ENCODE measurements at regions not wholly inside any gene's neighbourhood (a gene's known extent, or its start where the extent isn't known, plus 50 kb on each side); places are given as distances from the start of the nearest gene placed in this dataset.

DNA sequence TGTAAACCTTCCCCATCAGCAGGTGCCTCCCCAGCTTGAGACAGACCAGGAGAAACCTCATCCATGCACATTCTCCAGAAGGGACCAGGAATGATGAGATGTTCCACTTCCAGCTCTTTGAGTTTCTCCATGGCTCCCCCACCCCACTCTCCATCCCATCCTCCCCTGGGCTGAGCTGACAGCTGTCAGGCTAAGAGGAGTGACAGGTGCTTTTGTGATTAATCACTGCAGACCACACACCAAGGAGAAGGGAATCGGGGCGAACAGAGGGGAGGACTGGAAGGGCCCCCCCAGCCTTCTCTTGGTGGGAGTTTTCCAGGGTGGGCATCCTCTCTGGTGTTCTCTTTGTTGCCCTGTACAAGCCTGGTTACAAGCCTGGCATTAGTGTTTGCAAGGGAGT lies 56.1 kb upstream of the ZFAND3 start:
- TF ChIP-seq YY1 (IDR thresholded peaks at IDR 0.05; ENCODE audit: insufficient read depth, insufficient read length) (no peak), SUZ12 (IDR thresholded peaks at IDR 0.05; ENCODE audit: extremely low read depth, insufficient read depth, insufficient read length) (no peak)
